Endothelial cell of umbilical vein (primary cell): ENCODE measurements at regions not wholly inside any gene's neighbourhood (a gene's known extent, or its start where the extent isn't known, plus 50 kb on each side); places are given as distances from the start of the nearest gene placed in this dataset.

Source experiments
- BruUV-seq: library from RNA; stranded (reverse); fragments of 400-500 nt; replicated peaks from 2 replicates; lab custom pipeline; 2021; lab: Mats Ljungman, UMichigan
- CTCF ChIA-PET: fragments of 300-600, 350-600 bp; sonication (Branson Sonifier 250); formaldehyde crosslinking; loops from one replicate; lab custom pipeline; 2021; ENCODE audit warnings: antibody characterized with exemption, inconsistent platforms; lab: Charles Lee
- POLR2A ChIA-PET: fragments of 300-600, 350-600 bp; sonication (Branson Sonifier 250); formaldehyde crosslinking; loops from one replicate; lab custom pipeline; 2021; ENCODE audit warnings: antibody characterized with exemption, inconsistent platforms; lab: Charles Lee
- DNase-seq: peaks from one replicate; pipeline ENCODE4 v3.0.0-alpha.2; 2011; ENCODE audit warnings: low read depth, low spot score
- FAIRE-seq: peaks from 2 replicates; lab custom pipeline; 2011; peaks lifted over from hg19 to GRCh38; lab: Jason Lieb, UNC
- H2AFZ ChIP-seq: 2 replicates; pipeline ENCODE4 v1.6.0; 2012; ENCODE audit warnings: low read depth, low read length, control low read depth, inconsistent platforms
- H3K27ac ChIP-seq: 2 replicates; pipeline ENCODE4 v1.5.1; 2011; ENCODE audit warnings: low read depth, mild to moderate bottlenecking, control low read depth, low read length, moderate library complexity; ENCODE audit not compliant: insufficient read depth
- H3K27me3 ChIP-seq, 2 experiments: 2 replicates each; pipeline versions ENCODE4 v1.6.0 to v1.6.1; 2011; ENCODE audit warnings: low read length in 2 of 2, mixed read lengths in 1 of 2; ENCODE audit not compliant: control insufficient read depth in 2 of 2, insufficient read depth in 2 of 2
- H3K36me3 ChIP-seq, 2 experiments: 2 replicates in 1 of 2; 3 replicates in 1 of 2; pipeline ENCODE4 v1.5.1; 2011; ENCODE audit warnings: low read length in 2 of 2, mild to moderate bottlenecking in 1 of 2, moderate library complexity in 1 of 2; ENCODE audit not compliant: control insufficient read depth in 2 of 2, insufficient read depth in 2 of 2; ENCODE audit errors: extremely low read depth in 1 of 2
- H3K4me1 ChIP-seq: 3 replicates; pipeline ENCODE4 v1.5.1; 2011; ENCODE audit warnings: mild to moderate bottlenecking, low read length; ENCODE audit not compliant: control insufficient read depth, insufficient read depth; ENCODE audit errors: extremely low read depth
- H3K4me2 ChIP-seq: 2 replicates; pipeline ENCODE4 v1.6.1; 2011; ENCODE audit warnings: low read length, control low read depth, mixed read lengths; ENCODE audit not compliant: insufficient read depth
- H3K4me3 ChIP-seq, 3 experiments: fragments of 200-600 bp in 1 of 3; sonication (generic), shearing (Covaris generic) in 1 of 3; replicated peaks in 1 of 3; 2 replicates each; pipeline ENCODE4 v1.5.1; 2011 to 2016; ENCODE audit warnings: control low read depth in 3 of 3, low read length in 3 of 3, mild to moderate bottlenecking in 2 of 3, inconsistent platforms in 1 of 3, low read depth in 1 of 3, moderate library complexity in 1 of 3; ENCODE audit not compliant: insufficient read depth in 1 of 3
- H3K79me2 ChIP-seq: 2 replicates; pipeline ENCODE4 v1.6.0; 2012; ENCODE audit warnings: low read length, inconsistent platforms; ENCODE audit not compliant: control insufficient read depth, insufficient read depth
- H3K9ac ChIP-seq: replicated peaks from 2 replicates; pipeline ENCODE3; 2011; ENCODE audit warnings: low read length, control low read depth; ENCODE audit not compliant: insufficient read depth; ENCODE audit errors: extremely low read depth
- H3K9me1 ChIP-seq: replicated peaks from 3 replicates; pipeline ENCODE4 v1.6.0; 2011; ENCODE audit warnings: mild to moderate bottlenecking, low read length; ENCODE audit not compliant: control insufficient read depth, insufficient read depth; ENCODE audit errors: extremely low read depth
- H3K9me3 ChIP-seq: replicated peaks from 2 replicates; pipeline ENCODE4 v1.5.1; 2012; ENCODE audit warnings: low read length, inconsistent platforms; ENCODE audit not compliant: control insufficient read depth, insufficient read depth
- H4K20me1 ChIP-seq: replicated peaks from 2 replicates; pipeline ENCODE3; 2011; ENCODE audit warnings: mild to moderate bottlenecking, low read length; ENCODE audit not compliant: control insufficient read depth, insufficient read depth; ENCODE audit errors: extremely low read depth
- EZH2 ChIP-seq: IDR thresholded peaks from 2 replicates; pipeline ENCODE4 v1.6.1; 2012; ENCODE audit warnings: borderline replicate concordance, low read depth, mild to moderate bottlenecking, moderate library complexity, low read length, inconsistent platforms; ENCODE audit not compliant: severe bottlenecking
- FOS ChIP-seq: IDR thresholded peaks from 2 replicates; pipeline ENCODE4 v1.6.1; 2011; ENCODE audit warnings: mild to moderate bottlenecking, low read length, moderate library complexity, borderline replicate concordance; ENCODE audit not compliant: insufficient read depth
- GATA2 ChIP-seq: IDR thresholded peaks from 2 replicates; pipeline ENCODE4 v1.7.0; 2011; ENCODE audit warnings: low read depth, mild to moderate bottlenecking, moderate library complexity, mixed read lengths, low read length; ENCODE audit not compliant: insufficient read length, insufficient read depth
- JUN ChIP-seq: IDR thresholded peaks from 2 replicates; pipeline ENCODE4 v1.6.1; 2011; ENCODE audit warnings: borderline replicate concordance, low read depth; ENCODE audit not compliant: insufficient read length, insufficient read depth
- MAX ChIP-seq: IDR thresholded peaks from 2 replicates; pipeline ENCODE4 v1.6.1; 2011; ENCODE audit not compliant: insufficient read depth, insufficient read length
- MYC ChIP-seq: IDR thresholded peaks from one replicate; pipeline ENCODE4 v1.6.1; 2011; ENCODE audit warnings: mild to moderate bottlenecking, low read depth, low read length
- POLR2A ChIP-seq: IDR thresholded peaks from 2 replicates; pipeline ENCODE4 v1.6.1; 2012; ENCODE audit warnings: low read depth, mild to moderate bottlenecking, control low read depth, low read length
- POLR2AphosphoS5 ChIP-seq: IDR thresholded peaks from 2 replicates; pipeline ENCODE4 v1.6.1; 2012; ENCODE audit warnings: low read depth, mild to moderate bottlenecking, control low read depth, low read length, moderate library complexity; ENCODE audit not compliant: insufficient read depth
- dilution Hi-C: fragments of 300-500 bp; cut with MboI; formaldehyde crosslinking; loops from one replicate; pipeline ENCODE4 v1.15.0; 2019; ENCODE audit warnings: low sequenced_read_pairs; ENCODE audit not compliant: extremely low pct_ligation_motif_present
- intact Hi-C: fragments of 100-400 bp; cut with micrococcal nuclease; formaldehyde crosslinking; loops from one replicate; pipeline ENCODE4 v1.10.0; 2022
- TF ChIP-seq, protein P1 (sequence below), 2 donors: IDR thresholded peaks; 1 replicate in 1 of 2; 2 replicates in 1 of 2; pipeline ENCODE4 v1.5.1; 2011; ENCODE audit warnings: low read length in 2 of 2, mild to moderate bottlenecking in 2 of 2, moderate library complexity in 2 of 2, control low read depth in 1 of 2, inconsistent platforms in 1 of 2, low read depth in 1 of 2; ENCODE audit not compliant: insufficient read depth in 1 of 2; ENCODE audit errors: extremely low read depth in 1 of 2

GRCh38 chr7:33842150-33842549 is 63.2 kb upstream of the BMPER start:
- H3K36me3 ChIP-seq: no peaks in the 10 kb centered on the region
- H3K79me2 ChIP-seq: no peaks in the 10 kb centered on the region
- no TSS peak for BruUV-seq
- intact Hi-C loops: no loop called here
- H2AFZ ChIP-seq: no peak overlapping the region
- H3K27me3 ChIP-seq: no peaks in the 10 kb centered on the region
- no peaks in the 10 kb centered on the region for H3K4me1 ChIP-seq
- H3K9me3 ChIP-seq: no peaks in the 10 kb centered on the region
- TF ChIP-seq JUN: no peak
- no peak for TF ChIP-seq MYC
- no peak for TF ChIP-seq FOS
- no peak for TF ChIP-seq POLR2AphosphoS5
- no peak for TF ChIP-seq POLR2A
- TF ChIP-seq GATA2: no peak
- TF ChIP-seq MAX: no peak
- TF ChIP-seq EZH2: no peak
- dilution Hi-C loops: no loop called here
- no peak overlapping the region for H3K27ac ChIP-seq
- no peaks in the 10 kb centered on the region for H4K20me1 ChIP-seq
- H3K9ac ChIP-seq: no peak overlapping the region
- ChIA-PET POLR2A (no interaction called here), CTCF (no interaction called here)
- H3K4me3 ChIP-seq: no peak overlapping the region
- H3K9me1 ChIP-seq: no peaks in the 10 kb centered on the region
- FAIRE-seq: no peak
- DNase-seq: no peak
- no peak overlapping the region for H3K4me2 ChIP-seq

- no peak overlapping the region for H3K4me2 ChIP-seq
- H3K9ac ChIP-seq: no peak overlapping the region
- H3K27ac ChIP-seq: no peak overlapping the region
- no peaks in the 10 kb centered on the region for H3K4me1 ChIP-seq
- DNase-seq (no peak), FAIRE-seq (no peak)
- H3K9me3 ChIP-seq: no peaks in the 10 kb centered on the region
- dilution Hi-C loops (no loop called here), intact Hi-C loops (no loop called here)
- BruUV-seq: no TSS peak
- H2AFZ ChIP-seq: no peak overlapping the region
- H3K4me3 ChIP-seq: no peak overlapping the region
- TF ChIP-seq FOS (no peak), MYC (no peak), MAX (no peak), POLR2A (no peak), JUN (no peak), GATA2 (no peak), EZH2 (no peak), POLR2AphosphoS5 (no peak)
- TF ChIP-seq, protein P1, sequence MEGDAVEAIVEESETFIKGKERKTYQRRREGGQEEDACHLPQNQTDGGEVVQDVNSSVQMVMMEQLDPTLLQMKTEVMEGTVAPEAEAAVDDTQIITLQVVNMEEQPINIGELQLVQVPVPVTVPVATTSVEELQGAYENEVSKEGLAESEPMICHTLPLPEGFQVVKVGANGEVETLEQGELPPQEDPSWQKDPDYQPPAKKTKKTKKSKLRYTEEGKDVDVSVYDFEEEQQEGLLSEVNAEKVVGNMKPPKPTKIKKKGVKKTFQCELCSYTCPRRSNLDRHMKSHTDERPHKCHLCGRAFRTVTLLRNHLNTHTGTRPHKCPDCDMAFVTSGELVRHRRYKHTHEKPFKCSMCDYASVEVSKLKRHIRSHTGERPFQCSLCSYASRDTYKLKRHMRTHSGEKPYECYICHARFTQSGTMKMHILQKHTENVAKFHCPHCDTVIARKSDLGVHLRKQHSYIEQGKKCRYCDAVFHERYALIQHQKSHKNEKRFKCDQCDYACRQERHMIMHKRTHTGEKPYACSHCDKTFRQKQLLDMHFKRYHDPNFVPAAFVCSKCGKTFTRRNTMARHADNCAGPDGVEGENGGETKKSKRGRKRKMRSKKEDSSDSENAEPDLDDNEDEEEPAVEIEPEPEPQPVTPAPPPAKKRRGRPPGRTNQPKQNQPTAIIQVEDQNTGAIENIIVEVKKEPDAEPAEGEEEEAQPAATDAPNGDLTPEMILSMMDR (IDR thresholded peaks at IDR 0.05; ENCODE audit: extremely low read depth in 1 of 2, insufficient read depth in 1 of 2, low read depth in 1 of 2, low read length in 2 of 2): no peak
- H3K27me3 ChIP-seq: peaks cover 0 to 2% of the 10 kb centered on the region in 2 experiments
- H3K79me2 ChIP-seq: no peaks in the 10 kb centered on the region
- POLR2A ChIA-PET: no interaction called here
- H4K20me1 ChIP-seq: no peaks in the 10 kb centered on the region
- CTCF ChIA-PET: no interaction called here
- no peaks in the 10 kb centered on the region for H3K36me3 ChIP-seq
- H3K9me1 ChIP-seq: no peaks in the 10 kb centered on the region
Measured at GRCh38 chr7:33845991-33846509, 59.3 kb upstream of the BMPER start.
